GM21447 (cell line): ENCODE measurements at regions not wholly inside any gene's neighbourhood (a gene's known extent, or its start where the extent isn't known, plus 50 kb on each side); places are given as distances from the start of the nearest gene placed in this dataset.
A peak's percentile ranks its signal among the peaks of the same experiment; 100 is the strongest.

ENCODE experiments used
- ATAC-seq: cut with Tn5 transposase; IDR thresholded peaks from one replicate; pipeline ENCODE4 v1.9.1; 2021; ENCODE audit not compliant: unreplicated experiment

DNA sequence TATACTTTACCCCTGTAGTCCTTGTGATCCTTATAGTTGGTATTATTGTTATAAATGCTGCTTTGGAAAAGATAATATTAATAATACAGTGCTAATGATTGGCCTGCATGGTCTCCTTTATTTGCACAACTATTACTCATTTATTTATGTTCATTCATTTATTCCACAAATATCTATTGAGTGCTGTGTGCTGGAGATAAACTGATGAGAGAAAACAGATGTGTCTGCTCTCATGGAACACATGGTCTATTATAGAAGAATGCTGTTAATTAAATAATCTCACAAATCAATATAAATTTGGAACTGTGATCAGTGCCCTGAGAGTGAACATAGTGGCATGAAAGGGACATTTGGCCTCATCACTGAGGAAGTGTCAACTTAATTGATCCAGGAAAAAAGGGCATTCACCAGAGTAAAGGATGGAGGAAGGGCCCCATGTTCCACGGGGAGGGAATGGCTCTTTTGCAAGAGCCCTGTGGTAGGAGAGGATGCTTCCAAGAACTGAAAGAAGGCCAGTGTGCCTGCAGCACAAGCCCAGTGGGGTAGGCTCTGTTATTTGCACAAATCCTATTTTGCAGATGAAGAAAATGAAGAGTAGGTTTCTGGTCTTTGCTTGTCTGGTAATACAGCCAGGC, 91.5 kb upstream of the STK39 start:
- ATAC-seq, result no peak

DNA sequence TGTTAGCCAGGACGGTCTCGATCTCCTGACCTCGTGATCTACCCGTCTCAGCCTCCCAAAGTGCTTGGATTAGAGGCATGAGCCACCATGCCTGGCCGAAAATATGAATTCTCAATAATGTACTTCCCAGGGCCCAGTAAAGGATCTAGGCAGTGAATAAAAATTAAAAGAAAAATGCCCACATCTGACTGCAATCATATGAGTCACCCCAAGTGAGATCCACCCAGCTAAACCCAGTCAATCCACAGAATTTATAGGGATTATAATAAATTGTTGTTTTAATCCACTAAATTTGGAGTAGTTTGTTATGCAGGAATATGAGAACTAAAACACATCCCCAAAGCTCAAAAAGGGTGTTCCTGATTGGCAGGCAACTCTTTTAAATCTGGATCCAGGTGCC, 93.5 kb upstream of the STK39 start:
- ATAC-seq, result no peak

DNA sequence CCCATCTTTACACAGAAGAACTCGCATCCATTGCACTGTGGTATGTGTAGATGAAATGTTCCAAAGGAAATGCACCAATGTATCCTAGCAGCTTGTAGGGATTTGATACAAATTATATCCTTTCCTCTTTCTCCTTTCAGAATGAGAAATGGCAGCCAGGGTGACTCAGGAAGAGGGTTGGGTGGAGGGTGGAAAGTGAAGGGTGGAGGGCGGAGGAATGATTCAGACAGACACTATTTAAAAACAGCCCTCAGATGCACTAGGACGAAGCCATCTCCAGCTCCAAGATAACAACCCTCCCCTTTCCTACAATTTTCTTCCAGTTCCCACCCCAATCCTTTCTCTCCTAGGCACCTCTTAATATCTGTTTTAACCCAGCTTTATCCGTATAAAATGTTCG, 96.2 kb upstream of the STK39 start:
- no peak for ATAC-seq

DNA sequence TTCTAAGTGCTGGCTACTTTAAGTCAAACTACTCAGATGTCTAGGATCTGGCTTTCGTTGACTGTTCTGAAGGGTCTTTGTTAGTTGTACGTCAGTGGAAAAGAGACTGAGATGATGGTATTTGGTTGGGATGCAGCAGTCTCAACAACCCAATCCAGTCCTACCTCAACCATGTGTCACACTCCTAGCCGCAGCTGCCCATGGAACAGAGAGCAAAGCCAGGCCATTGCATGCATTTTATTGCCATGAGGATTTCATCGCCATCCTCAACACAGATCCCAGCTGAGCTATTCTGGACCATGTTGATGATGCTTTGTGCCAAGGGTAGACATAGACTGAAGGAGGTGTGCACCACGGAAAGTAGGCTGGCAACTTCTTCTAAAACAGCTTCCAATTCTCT, 97.3 kb upstream of the STK39 start:
- ATAC-seq, result no peak

DNA sequence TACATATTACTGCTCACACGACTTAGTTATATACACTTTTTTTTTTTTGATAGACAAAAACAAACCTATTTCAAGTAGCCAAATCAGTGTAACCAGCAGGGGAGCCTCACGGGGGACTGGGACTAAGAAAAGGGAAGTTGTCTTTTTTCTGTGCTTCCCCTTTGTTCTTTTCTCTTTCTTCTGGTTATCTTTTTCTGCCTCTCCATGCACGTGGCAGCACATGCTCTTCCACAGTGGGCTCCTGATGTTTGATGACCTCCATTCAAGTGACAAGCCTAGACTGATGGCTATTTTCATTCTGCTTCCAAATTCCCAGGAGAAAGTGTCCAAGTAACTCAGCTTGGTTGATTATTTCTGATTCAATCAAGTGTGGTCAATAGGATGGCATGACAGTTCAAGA, 98.2 kb upstream of the STK39 start:
- ATAC-seq, result no peak

DNA sequence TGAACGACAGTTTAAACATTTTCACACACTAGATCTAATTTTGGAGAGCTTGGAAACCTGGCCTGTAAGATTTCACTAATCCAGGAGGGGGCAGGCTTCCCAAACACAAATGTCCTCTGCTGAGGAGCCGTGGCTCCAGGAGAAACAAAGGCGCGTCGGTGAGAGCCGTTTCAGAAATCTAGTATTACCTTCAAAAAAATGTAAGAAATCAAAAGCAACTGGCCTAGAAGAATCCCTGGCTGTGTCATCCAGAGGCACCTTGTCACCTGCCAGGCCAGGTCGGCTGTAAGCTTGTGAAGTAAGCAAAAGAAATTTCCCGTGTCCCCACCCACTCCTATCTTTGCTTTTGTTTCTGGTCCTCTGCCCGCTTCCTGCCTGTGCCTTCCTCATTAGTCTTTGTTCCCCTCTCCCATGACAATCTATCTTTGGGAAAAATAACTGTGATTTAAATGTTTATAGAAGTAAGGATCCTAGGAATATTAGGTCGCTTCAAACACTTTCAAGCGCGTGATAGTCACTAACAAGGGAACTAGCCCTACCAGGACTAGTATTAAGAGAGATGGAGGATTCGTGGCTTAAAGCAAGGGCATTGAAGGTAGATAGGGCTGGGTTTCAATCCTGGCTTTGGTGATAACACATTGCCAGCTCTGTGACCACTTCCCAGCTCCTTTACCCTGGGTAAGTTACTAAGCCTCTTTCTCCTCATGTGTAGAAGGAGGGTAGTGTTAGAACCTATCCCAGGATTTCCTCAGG, 99.5 kb upstream of the STK39 start:
- ATAC-seq, result peak; percentile 75

DNA sequence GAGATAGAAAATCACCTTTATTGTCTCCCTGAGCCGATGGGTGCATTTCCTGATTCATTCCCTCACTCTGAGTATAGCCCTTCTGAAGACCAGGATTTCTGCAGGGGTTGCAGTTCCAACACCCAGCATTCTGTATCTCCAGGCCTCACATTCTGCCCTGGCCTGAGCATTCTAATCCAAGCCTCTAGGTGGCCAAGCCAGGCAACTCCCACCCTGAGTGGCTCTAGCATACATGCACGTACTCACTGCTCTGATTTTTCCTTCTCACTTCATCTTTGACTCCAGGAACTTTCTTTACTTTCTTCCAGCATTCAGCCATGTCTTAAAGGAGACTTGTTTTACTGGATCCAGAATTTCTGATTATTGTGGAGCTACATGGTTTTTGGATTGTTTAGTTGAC, 100.7 kb upstream of the STK39 start:
- peak; percentile 70 for ATAC-seq

DNA sequence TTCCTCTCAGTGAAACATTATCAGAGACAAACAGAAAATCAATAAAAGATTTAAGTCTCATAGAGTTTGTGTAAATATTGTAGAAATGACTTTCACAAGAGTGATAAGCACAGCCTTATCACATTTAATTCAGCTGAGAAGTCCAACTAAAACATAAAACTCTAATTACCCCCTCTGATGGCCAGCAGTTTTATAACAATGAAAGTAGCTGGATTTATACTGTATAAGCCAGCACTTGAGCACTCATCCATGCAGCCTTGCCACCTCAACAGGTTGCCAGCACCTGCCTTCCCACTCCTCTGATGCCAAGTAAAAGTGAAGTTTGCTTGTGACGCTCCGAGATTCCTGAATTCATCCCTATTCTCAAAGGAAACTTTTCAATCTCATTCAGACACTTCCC, 103.0 kb upstream of the STK39 start:
- no peak for ATAC-seq

DNA sequence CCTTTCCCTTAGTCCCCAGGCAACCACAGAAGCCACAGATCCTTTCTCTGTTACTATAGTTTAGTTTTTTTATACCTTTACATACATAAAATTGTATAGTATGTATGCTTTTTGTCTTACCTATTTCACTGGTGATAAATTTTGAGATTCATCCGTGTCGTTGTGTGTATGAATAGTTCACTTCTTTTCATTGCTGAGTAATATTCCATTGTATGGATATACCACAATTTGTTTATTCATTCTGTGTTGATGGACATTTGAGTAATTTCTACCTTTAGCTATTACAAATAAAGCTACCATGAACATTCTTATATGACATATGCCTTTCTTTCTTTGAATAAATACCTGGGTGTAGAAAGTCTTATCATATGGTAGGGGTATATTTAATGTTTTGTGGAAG, 102.8 kb upstream of the CERS6 start:
- no peak for ATAC-seq

DNA sequence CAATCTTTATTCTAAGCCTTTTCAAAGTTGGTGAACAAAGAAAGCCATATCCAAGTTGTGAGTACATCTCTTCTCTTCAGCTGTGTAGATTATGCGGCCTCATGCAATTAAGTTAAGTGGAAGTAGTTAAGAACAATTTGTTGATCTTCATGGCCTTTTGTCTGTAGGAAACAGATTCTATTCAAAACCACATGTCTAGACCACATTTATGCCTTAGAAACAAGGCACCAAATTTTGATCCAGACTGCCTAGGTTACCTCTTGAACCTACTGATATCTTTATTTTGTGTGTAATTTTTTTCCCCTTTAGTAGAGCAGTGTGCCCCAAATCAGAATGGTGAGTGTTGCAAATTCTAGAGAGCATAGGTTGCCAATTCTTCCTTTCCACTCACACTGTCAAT, 101.6 kb upstream of the CERS6 start:
- no peak for ATAC-seq

DNA sequence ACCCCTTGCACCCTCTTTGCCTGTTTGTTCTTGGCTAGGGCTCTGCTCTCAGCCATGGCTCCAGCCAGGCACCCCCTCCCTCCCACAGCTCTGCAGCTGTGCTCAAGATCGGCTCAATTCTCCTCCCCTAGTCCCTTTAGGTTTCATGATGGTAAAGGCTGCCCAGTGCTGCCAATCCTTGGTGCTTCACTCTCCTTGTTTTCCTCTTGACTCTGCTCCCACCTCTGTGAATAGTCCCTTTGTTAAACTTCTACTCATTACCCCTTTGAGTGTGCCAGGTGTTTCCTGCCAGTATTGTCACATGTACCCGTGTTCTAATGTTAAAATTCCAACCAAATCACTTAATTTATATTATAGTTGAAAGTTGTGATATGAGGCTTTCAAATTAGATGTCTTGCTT, 101.0 kb upstream of the CERS6 start:
- no peak for ATAC-seq

DNA sequence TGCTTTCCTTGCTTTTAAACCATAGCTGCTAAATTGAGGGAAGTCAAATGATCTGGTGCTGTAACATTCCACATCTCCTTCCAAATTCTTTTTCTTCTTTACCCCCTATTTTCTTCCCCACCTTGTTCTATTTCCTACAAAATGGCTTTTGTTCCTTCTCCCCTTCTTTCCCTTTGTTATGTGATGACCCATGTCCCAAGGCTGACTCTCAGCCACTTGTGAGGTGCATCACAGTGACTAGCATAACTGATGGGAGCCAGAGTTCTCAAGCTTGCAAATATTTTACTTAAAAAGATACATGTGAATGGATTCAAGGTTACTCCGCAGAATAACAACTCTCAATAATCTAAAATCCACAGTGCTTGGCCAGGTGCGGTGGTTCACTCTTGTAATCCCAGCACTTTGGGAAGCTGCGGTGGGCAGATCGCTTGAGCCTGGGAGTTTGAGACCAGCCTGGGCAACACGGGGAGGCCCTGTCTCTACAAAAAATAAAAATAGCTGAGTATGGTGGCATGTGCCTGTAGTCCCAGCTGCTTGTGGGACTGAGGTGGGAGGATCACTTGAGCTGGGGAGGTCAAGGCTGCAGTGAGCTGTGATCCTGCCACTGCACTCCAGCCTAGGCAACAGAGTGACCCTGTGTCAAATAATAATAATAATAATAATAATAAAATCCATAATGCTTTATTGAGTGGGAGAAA, 100.1 kb upstream of the CERS6 start:
- ATAC-seq, result no peak

DNA sequence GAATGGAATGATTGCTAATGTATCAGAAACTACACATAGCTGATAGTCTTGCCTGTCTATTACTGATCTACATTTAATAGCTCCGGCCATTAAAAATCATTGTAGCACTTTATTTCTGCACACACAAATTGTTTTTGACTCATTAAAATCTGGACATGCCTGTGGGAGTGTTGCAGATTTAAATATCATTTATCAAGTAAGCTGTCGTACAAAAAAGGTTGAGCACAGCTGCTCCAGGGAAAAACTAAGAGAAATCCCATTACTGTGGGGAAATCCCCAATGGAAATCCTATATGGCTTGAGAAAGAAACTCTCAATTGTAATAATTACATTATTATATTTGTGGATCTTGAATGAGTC, 99.6 kb upstream of the CERS6 start:
- ATAC-seq, result no peak

DNA sequence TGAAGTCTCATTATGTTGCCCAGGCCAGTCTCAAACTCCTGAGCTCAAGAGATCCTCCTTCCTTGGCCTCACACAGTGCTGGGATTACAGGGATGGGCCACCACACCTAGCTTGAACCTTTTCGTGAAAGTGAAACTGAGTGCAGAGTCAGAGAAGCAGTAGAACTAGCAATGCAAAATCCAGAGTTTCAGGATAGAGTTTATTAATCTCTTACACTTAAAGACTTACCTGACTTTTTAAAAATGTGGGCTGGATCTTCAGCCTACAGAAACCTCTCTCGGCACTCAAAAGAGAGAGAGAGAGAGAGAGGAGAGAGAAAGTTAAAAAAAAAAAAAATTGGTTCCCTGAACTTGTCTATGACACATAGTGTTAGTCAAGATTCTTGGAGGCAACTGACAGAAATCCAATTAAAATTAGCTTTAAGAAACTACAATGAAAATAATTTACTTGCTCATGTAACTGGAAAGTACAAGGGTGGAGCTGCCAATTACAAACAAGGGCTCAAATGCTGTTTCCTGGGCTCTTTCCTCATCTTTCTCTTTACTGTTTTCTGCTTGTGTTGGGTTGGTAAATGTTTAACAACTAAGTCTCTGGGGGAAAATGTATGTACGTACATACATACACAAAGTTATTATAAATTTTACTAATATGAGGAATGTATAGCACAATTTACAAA, 98.1 kb upstream of the CERS6 start:
- ATAC-seq, result peak; percentile 57

DNA sequence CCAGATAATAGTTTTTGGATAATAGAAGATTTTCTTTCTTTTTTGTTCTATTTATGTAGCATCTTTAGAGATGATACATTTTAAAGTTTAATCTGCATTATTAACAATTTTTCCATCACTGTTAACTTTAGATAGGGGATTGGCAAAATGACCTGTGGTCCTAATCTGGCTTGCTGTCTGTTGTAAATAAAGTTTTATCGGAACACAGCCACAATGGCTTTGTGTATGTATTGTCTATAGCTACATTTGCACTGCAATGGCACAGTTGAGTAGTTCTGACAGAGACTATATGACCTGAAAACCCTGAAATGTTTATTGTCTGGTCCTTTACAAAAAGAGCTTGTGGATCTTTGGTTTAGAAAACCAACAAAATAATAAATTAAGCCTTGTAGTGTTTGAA, 97.0 kb upstream of the CERS6 start:
- no peak for ATAC-seq

DNA sequence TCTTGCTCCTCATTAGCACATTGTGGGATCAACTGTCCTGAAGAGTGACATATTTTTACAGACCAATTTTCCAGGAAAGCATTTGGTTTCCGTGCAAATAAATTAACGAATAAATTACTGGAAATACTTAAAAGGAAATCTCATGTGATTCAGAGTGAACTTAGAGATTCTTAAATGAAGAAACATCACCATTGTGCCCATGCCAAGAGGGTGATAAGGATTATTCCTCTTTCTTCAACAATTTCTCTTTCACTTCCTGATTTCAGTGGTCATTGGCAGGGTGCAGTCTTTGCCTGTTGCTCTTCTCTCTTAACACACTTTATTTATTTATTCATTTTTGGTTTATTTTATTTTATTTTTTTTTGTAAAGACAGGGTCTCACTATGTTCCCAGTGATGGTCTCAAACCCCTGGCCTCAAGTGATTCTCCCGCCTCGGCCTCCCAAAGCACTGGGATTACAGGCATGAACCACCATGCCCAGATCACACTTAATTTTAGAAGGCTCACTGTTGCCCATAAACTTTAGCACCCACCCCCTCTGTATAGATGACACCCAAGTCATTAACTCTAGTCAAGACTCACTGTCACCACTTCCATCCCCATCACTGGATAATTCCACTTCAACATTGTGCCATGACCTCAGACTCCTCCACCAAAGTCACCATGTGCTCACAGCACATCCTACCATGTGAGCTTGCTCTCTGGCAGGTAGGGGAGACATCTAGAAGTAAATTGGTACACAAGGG, 92.6 kb upstream of the CERS6 start:
- ATAC-seq, result peak; percentile 74

DNA sequence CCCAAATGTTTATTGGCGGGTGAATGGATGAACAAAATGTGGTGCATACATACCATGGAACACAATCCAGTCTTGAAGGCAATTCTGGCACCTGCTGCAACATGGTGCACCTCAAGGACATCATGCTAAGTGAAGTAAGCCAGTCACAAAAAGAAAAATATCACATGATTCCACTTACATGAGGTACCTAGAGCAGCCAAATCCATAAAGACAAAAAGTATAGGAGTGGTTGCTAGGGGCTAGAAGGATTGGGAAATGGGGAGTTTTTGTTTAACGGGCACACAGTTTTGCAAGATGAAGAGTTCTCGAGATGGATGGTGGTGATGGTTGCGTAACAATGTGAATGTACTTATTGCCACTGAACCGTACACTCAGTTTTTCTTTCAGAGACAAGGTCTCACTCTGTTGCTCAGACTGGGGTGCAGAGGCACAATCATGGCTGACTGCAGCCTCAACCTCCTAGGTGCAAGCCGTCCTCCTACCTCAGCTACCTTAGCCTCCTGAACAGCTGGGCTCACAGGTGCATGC, 90.9 kb upstream of the CERS6 start:
- no peak for ATAC-seq

DNA sequence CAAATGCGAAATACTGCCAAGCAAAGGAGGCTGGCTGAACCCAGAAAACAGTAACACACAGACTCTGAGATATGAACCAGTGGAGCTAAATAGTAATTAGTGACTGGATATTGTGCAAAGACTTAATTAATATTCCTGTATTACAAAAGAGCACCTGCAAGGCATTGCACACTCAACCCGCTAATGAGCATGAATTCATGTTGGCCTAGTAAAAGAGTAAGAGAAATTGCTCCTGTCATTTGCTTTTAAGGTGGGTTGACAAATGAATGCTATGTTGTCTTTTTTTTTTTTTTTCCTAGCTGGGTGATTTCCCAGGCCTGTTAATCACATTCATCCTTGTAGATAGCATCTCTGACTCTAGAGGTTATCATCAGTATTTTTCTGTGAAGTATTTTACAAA, 87.0 kb upstream of the CERS6 start:
- ATAC-seq, result no peak

DNA sequence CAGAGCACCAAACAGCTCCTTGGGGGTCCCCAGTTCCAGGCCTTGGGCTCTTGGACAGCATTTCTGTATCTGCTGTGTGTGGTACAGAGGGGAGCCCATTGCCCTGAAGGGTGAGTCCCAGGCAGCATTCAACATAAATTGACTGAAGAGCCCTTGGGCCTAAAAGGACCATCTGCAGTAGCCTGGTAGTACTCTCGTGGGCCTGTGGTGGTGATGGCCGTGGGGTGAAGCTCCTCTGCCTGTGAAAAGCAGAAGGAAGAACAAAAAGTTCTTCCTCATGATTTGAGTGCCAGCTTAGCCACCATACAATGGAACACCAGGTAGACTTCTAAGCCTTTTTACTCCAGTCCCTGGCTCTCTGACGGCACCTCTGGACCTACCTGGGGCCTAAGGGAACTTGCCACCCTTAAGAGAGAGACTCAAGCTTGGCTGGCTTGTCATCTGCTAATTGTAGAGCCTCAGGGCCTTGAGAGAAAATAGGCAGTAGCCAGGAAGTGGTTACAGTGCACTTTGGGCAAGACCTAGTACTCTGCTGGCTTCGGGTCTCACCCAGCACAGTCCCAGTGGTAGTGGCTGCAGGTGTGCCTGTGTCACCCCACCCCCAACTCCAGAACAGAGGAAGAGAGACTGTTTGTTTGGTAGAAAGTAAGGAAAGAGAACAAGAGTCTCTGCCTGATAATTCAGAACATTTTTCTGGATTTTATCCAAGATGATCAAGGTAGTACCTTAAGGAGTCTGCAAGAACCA, 84.6 kb upstream of the CERS6 start:
- peak; percentile 92 for ATAC-seq

DNA sequence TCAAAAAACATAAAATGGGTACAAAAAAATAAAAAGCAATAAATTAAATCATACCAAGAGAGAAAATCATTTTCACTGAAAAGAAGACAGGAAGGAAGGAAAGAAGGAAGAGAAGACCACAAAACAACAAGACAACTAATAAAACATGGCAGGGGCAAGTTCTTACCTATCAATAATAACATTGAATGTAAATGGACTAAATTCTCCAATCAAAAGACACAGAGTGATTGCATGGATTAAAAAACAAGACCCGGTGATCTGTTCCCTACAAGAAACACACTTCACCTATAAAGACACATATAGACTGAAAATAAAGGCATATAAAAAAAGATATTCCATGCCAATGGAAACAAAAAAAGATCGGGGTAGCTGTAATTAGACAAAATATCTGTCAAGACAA, 82.6 kb upstream of the CERS6 start:
- no peak for ATAC-seq
